BE2C (cell line): ENCODE measurements at regions not wholly inside any gene's neighbourhood (a gene's known extent, or its start where the extent isn't known, plus 50 kb on each side); places are given as distances from the start of the nearest gene placed in this dataset.

Source experiments
- DNase-seq: peaks from one replicate; pipeline ENCODE4 v3.0.0-alpha.2; 2020
- H3K27me3 ChIP-seq: fragments of 250-450 bp; sonication (Bioruptor Pico); 2 replicates; pipeline ENCODE4 v1.5.1; 2020; ENCODE audit warnings: mild to moderate bottlenecking
- H3K36me3 ChIP-seq: fragments of 250-450 bp; sonication (Bioruptor Pico); 2 replicates; pipeline ENCODE4 v1.5.1; 2020; ENCODE audit warnings: mild to moderate bottlenecking
- H3K4me1 ChIP-seq: fragments of 250-450 bp; sonication (Bioruptor Pico); 2 replicates; pipeline ENCODE4 v1.5.1; 2020
- H3K4me3 ChIP-seq: 2 replicates; pipeline ENCODE4 v1.5.1; 2011; ENCODE audit warnings: low read depth, low read length
- H3K9me3 ChIP-seq: fragments of 250-450 bp; sonication (Bioruptor Pico); 2 replicates; pipeline ENCODE4 v1.5.1; 2020
- TF ChIP-seq, protein P1 (sequence below): IDR thresholded peaks from 2 replicates; pipeline ENCODE4 v1.5.1; 2012; ENCODE audit warnings: mild to moderate bottlenecking, low read depth, low read length

DNA sequence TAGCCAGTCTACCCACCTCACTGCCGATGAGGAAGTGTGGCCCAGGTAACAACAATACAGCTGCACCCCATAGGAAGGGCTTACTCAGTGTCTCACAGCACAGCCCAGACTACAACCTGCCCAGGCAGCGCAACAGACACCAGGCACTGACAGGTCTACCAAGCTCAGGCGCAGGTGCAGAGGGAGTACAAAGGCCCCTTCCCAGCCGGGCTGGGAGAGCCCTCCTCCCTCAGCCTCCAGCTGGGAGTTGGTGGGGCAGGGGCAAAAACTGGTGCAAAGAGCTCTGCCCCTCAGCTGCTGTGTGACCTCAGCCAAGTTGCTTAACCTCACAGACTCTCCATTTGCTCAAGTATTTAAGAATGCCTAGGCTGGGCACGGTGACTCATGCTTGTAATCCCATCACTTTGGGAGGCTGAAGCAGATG is 112.6 kb upstream of the LHX1 start:
- peaks cover 6% of the 10 kb centered on the region; the same call in 1 of the 2 replicates for H3K4me1 ChIP-seq
- no peaks in the 10 kb centered on the region for H3K27me3 ChIP-seq
- no peaks in the 10 kb centered on the region for H3K9me3 ChIP-seq
- TF ChIP-seq, protein P1, sequence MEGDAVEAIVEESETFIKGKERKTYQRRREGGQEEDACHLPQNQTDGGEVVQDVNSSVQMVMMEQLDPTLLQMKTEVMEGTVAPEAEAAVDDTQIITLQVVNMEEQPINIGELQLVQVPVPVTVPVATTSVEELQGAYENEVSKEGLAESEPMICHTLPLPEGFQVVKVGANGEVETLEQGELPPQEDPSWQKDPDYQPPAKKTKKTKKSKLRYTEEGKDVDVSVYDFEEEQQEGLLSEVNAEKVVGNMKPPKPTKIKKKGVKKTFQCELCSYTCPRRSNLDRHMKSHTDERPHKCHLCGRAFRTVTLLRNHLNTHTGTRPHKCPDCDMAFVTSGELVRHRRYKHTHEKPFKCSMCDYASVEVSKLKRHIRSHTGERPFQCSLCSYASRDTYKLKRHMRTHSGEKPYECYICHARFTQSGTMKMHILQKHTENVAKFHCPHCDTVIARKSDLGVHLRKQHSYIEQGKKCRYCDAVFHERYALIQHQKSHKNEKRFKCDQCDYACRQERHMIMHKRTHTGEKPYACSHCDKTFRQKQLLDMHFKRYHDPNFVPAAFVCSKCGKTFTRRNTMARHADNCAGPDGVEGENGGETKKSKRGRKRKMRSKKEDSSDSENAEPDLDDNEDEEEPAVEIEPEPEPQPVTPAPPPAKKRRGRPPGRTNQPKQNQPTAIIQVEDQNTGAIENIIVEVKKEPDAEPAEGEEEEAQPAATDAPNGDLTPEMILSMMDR = no peak
- H3K4me3 ChIP-seq = no peak overlapping the region
- H3K36me3 ChIP-seq = no peaks in the 10 kb centered on the region
- no peak for DNase-seq

DNA sequence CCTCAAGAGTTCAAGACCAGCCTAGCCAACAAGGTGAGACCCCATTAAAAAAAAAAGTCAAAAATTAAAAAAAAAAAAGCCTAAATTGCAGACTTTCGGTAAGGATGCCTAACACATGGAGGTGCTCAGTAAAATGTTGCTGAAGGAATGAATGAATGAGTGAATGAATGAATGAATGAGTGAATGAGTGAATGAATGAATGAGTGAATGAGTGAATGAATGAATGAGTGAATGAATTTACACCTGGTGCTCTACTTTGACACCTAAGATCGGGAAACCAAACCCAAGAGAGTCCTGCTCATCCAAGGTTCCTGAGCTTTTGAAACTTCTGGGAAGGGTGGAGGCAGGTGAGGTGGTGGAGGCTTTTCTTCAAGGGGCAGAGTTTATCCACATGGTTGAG is 112.2 kb upstream of the LHX1 start:
- DNase-seq = no peak
- Histone ChIP-seq H3K4me3 (no peak overlapping the region), H3K27me3 (no peaks in the 10 kb centered on the region), H3K9me3 (no peaks in the 10 kb centered on the region), H3K36me3 (no peaks in the 10 kb centered on the region), H3K4me1 (peaks cover 6% of the 10 kb centered on the region; the same call in 1 of the 2 replicates)
- TF ChIP-seq, protein P1 = no peak

DNA sequence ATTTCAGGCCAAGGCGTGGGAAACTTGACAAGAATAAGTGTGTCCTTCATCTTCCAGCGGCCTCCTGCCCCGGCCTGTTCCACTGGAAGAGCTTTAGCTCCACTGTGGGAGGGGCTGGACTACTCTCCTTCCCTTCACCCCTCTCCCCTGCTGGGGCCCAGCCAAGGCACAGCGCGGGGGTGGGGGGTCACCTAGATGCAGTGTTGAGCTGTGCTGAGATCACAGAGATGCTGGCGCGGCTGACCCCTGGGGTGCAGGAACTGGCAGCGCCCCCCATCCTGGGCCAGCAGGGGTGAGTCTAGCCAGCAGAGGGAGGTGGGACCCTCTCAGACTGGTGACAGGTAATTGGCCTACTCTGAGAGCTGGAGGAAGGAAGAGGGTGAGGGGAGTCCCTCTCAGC is 111.8 kb upstream of the LHX1 start:
- TF ChIP-seq, protein P1 = no peak
- H3K36me3 ChIP-seq = no peaks in the 10 kb centered on the region
- H3K4me3 ChIP-seq = no peak overlapping the region
- no peaks in the 10 kb centered on the region for H3K27me3 ChIP-seq
- no peak for DNase-seq
- peaks cover 4% of the 10 kb centered on the region; the same call in 1 of the 2 replicates for H3K4me1 ChIP-seq
- H3K9me3 ChIP-seq = no peaks in the 10 kb centered on the region

DNA sequence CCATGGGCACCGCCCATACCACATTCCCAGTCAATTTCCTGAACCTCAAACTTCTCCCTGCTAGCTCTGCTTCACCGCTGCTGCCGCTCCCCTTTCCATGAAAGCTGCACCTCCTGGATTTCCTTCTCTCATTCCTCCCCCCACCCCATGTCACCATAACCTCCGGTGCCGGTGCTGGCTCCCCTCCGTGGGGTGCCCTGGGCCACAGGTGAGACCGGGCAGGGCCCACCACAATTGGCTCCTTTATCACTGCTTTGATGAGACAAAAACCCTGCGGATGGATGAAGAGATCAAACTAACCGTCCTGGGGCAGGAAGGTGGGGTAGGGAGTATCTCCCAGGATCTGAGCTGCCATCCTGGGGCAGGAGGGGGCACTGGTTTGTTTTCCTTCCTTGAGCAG is 111.3 kb upstream of the LHX1 start:
- no peak overlapping the region for H3K4me3 ChIP-seq
- H3K9me3 ChIP-seq = no peaks in the 10 kb centered on the region
- no peaks in the 10 kb centered on the region; the same call in 1 of the 2 replicates for H3K4me1 ChIP-seq
- TF ChIP-seq, protein P1 = no peak
- H3K27me3 ChIP-seq = no peaks in the 10 kb centered on the region
- no peaks in the 10 kb centered on the region for H3K36me3 ChIP-seq
- DNase-seq = no peak

DNA sequence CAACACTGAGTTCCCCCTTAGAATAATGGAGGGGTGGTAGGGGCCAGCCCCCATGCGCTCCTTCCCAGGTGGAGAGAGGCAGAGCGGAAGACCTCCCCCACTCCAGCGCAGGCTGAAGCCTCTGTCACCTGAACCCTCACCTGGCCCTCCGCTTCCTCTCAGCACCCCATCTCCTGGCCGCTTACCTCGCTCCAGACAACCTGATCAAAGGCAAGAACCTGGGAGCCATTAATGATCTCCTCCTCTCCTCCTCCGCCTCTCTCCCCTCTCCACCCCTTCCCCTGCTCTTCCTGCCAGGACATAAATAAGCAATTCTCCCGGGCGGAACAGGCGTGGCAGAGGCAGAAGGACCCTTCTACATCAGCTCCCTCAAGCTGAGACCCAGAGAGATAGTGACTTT is 110.2 kb upstream of the LHX1 start:
- no peak overlapping the region for H3K4me3 ChIP-seq

DNA sequence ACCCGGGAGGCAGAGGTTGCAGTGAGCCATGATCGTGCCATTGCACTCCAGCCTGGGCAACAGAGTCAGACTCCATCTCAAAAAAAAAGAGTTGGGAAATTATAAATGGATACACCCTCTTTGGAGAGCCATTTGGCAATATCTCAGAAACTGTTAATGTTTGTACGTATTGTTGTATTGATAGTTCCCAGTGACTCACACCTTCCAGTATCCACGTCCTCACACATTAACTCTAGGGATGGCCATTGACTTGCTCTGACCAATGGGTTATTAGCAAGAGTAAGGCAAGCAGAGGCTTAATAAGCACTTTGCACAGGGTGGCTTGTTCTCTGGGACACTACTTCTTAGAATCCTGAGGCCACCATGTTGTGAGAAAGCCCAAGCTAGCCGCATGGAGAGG is 107.6 kb upstream of the LHX1 start:
- Histone ChIP-seq H3K9me3 (no peaks in the 10 kb centered on the region), H3K27me3 (no peaks in the 10 kb centered on the region), H3K4me1 (no peaks in the 10 kb centered on the region), H3K4me3 (no peak overlapping the region), H3K36me3 (no peaks in the 10 kb centered on the region)
- TF ChIP-seq, protein P1 = no peak
- DNase-seq = no peak

More for the DNA sequence above, 110.2 kb upstream of the LHX1 start:
- TF ChIP-seq, protein P1 = no peak
- Histone ChIP-seq H3K4me1 (no peaks in the 10 kb centered on the region), H3K9me3 (no peaks in the 10 kb centered on the region), H3K36me3 (no peaks in the 10 kb centered on the region), H3K27me3 (no peaks in the 10 kb centered on the region)
- DNase-seq = no peak
